BE2C (cell line): ENCODE measurements at regions not wholly inside any gene's neighbourhood (a gene's known extent, or its start where the extent isn't known, plus 50 kb on each side); places are given as distances from the start of the nearest gene placed in this dataset.

ENCODE experiments used
- DNase-seq: peaks from one replicate; pipeline ENCODE4 v3.0.0-alpha.2; 2020
- H3K27me3 ChIP-seq: fragments of 250-450 bp; sonication (Bioruptor Pico); 2 replicates; pipeline ENCODE4 v1.5.1; 2020; ENCODE audit warnings: mild to moderate bottlenecking
- H3K36me3 ChIP-seq: fragments of 250-450 bp; sonication (Bioruptor Pico); 2 replicates; pipeline ENCODE4 v1.5.1; 2020; ENCODE audit warnings: mild to moderate bottlenecking
- H3K4me1 ChIP-seq: fragments of 250-450 bp; sonication (Bioruptor Pico); 2 replicates; pipeline ENCODE4 v1.5.1; 2020
- H3K4me3 ChIP-seq: 2 replicates; pipeline ENCODE4 v1.5.1; 2011; ENCODE audit warnings: low read depth, low read length
- H3K9me3 ChIP-seq: fragments of 250-450 bp; sonication (Bioruptor Pico); 2 replicates; pipeline ENCODE4 v1.5.1; 2020
- CTCF ChIP-seq: IDR thresholded peaks from 2 replicates; pipeline ENCODE4 v1.5.1; 2012; ENCODE audit warnings: mild to moderate bottlenecking, low read depth, low read length

GRCh38 chr12:60980558-60980957, 1279.6 kb upstream of the USP15 start:
- TF ChIP-seq CTCF: no peak
- no peak overlapping the region for H3K4me3 ChIP-seq
- H3K27me3 ChIP-seq: no peaks in the 10 kb centered on the region
- DNase-seq: no peak
- no peaks in the 10 kb centered on the region for H3K9me3 ChIP-seq
- no peaks in the 10 kb centered on the region for H3K4me1 ChIP-seq
- H3K36me3 ChIP-seq: no peaks in the 10 kb centered on the region

DNA sequence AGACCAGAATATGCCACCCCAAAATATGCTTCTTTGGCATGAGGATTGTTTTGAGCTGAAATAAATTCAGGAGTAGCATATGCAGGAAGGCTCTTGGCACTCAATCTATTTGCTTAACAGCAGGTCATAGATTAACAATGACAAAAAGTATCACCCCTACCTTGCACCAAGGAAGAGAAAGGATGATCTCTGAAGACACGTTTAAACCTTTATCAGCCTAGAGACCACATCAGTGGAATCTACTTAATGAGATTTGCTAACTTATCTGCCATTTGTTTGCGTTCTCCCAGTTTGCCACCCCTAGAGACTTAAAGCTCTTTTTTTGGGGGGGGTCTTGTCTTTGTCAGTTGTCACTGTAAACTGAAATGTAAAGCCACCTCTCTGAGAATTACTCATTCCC, 1278.7 kb upstream of the USP15 start:
- DNase-seq: no peak

GRCh38 chr12:60992087-60992486, 1268.1 kb upstream of the USP15 start:
- H3K27me3 ChIP-seq: no peaks in the 10 kb centered on the region
- H3K9me3 ChIP-seq: no peaks in the 10 kb centered on the region; the same call in 1 of the 2 replicates
- no peaks in the 10 kb centered on the region for H3K36me3 ChIP-seq
- H3K4me3 ChIP-seq: no peak overlapping the region
- no peak for TF ChIP-seq CTCF
- no peaks in the 10 kb centered on the region for H3K4me1 ChIP-seq
- no peak for DNase-seq

More for the DNA sequence above, 1278.7 kb upstream of the USP15 start:
- no peaks in the 10 kb centered on the region for H3K9me3 ChIP-seq
- H3K27me3 ChIP-seq: no peaks in the 10 kb centered on the region
- H3K4me3 ChIP-seq: no peak overlapping the region
- H3K4me1 ChIP-seq: no peaks in the 10 kb centered on the region
- no peak for TF ChIP-seq CTCF
- H3K36me3 ChIP-seq: no peaks in the 10 kb centered on the region

DNA sequence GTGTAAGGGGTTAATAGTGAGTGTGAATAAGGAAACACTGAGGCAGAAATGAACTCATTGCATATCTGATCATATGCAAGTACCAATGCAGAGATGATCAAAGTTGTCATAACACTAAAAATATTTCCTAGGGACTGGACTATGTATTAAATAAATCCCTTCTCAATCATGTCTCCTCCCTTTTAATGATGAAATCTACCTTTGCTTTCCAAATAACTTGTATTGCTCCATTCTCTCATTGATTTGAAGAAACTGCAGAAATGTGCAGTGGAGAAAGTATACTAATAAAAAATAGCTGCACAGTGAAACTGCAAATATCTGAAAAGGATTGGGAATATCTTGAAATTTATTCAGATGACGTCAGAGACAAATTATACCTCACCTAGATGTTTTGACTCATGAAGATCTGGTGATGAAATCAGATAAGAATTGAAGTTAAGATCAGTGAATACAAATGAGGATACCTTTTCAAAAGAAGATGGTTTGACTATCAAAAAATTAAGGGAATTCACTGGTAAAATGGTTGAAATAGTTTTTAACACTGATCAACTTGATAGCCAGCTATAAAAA, 1264.9 kb upstream of the USP15 start:
- TF ChIP-seq CTCF: no peak
- H3K4me1 ChIP-seq: no peaks in the 10 kb centered on the region
- H3K36me3 ChIP-seq: no peaks in the 10 kb centered on the region
- H3K9me3 ChIP-seq: no peaks in the 10 kb centered on the region
- no peak overlapping the region for H3K4me3 ChIP-seq
- DNase-seq: no peak
- no peaks in the 10 kb centered on the region for H3K27me3 ChIP-seq

DNA sequence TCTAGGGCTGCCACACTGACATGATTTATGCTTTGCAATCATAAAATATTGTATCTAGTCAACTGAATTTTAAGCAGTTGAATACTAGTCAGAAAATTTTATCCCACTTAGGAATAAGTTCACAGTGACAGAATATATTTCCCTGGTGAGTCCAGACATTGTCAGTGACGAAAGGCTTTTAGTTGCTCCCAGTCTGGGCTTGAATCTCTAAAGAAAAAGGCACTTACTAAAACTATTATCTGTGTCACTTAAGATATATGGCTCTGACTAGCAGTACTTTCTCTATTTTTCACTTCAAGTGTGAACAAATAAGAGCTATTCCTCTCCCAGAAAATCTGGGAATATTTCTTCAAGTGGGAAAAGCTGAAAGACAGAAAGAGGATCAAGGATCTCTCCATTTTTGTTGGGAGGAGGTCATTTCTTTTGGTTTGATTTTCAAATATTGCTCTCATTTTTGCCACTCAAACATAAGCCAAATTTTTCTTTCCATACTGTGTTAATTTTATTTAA, 1262.3 kb upstream of the USP15 start:
- Histone ChIP-seq H3K4me3 (no peak overlapping the region), H3K9me3 (no peaks in the 10 kb centered on the region), H3K36me3 (no peaks in the 10 kb centered on the region), H3K4me1 (no peaks in the 10 kb centered on the region), H3K27me3 (no peaks in the 10 kb centered on the region)
- no peak for DNase-seq
- TF ChIP-seq CTCF: no peak

DNA sequence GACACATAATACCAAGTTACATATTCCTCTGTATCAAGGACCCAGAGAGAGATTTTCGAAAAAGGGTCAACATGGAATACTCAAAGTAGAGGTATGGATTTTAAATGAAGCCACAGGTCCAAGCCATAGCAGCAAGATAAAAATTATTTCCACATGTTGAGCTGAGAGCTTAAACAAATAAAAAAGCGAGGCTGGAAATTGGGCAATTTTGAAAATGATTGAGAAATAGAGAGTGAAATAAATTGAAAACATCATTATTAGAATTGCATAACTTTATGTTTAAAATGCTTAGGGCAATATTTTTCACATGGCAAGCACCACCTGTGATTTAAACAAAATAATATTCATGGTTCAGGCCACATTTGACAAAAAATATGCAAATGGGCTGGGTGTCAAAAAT, 1251.0 kb upstream of the USP15 start:
- H3K4me3 ChIP-seq: no peak overlapping the region
- no peak for DNase-seq
- TF ChIP-seq CTCF: no peak
- no peaks in the 10 kb centered on the region for H3K36me3 ChIP-seq
- H3K9me3 ChIP-seq: no peaks in the 10 kb centered on the region
- no peaks in the 10 kb centered on the region for H3K4me1 ChIP-seq
- H3K27me3 ChIP-seq: no peaks in the 10 kb centered on the region
